HepG2 (cell line): ENCODE measurements at regions not wholly inside any gene's neighbourhood (a gene's known extent, or its start where the extent isn't known, plus 50 kb on each side); places are given as distances from the start of the nearest gene placed in this dataset.

ENCODE experiments used
- AGO1 ChIP-seq: fragments of 200-400 bp; formaldehyde crosslinking; IDR thresholded peaks from 2 replicates; pipeline ENCODE4 v1.6.1; 2017; ENCODE audit warnings: mild to moderate bottlenecking, low read depth, low read length, moderate library complexity; ENCODE audit not compliant: poor library complexity, severe bottlenecking
- CREM ChIP-seq, 2 experiments: sonication (generic) in 1 of 2; formaldehyde crosslinking in 1 of 2; IDR thresholded peaks; 2 replicates each; pipeline versions ENCODE4 v1.4.0 to v1.6.1; 2016 to 2020; ENCODE audit warnings: antibody characterized with exemption in 1 of 2, mild to moderate bottlenecking in 1 of 2, missing genetic modification reagents in 1 of 2
- CTCF ChIP-seq: sonication (generic); formaldehyde crosslinking; IDR thresholded peaks from 2 replicates; pipeline ENCODE4 v1.5.0; 2020; ENCODE audit warnings: mild to moderate bottlenecking, missing genetic modification reagents, moderate library complexity
- EZH2 ChIP-seq: conservative IDR thresholded peaks from 2 replicates; pipeline ENCODE4 v1.6.1; 2012; ENCODE audit warnings: mild to moderate bottlenecking, low read depth, low read length, moderate library complexity
- POLR2AphosphoS2 ChIP-seq: IDR thresholded peaks from 2 replicates; pipeline ENCODE4 v1.6.1; 2011; ENCODE audit warnings: low read depth, low read length, improper control_type of control experiment
- TAF1 ChIP-seq: sonication (generic); formaldehyde crosslinking; IDR thresholded peaks from 2 replicates; pipeline ENCODE4 v1.4.0; 2020; ENCODE audit warnings: missing genetic modification reagents
- TFAP4 ChIP-seq: sonication (generic); IDR thresholded peaks from 2 replicates; pipeline ENCODE4 v1.6.1; 2016; ENCODE audit warnings: low read depth, borderline replicate concordance
- YY1 ChIP-seq: IDR thresholded peaks from 2 replicates; pipeline ENCODE4 v1.6.1; 2011; ENCODE audit warnings: low read length, low read depth, moderate library complexity, mild to moderate bottlenecking; ENCODE audit not compliant: insufficient read depth, insufficient replicate concordance
- ZFAT ChIP-seq: sonication (generic); formaldehyde crosslinking; conservative IDR thresholded peaks from 2 replicates; pipeline ENCODE4 v1.8.1; 2023; ENCODE audit warnings: missing genetic modification reagents, inconsistent platforms
- ZHX1 ChIP-seq: sonication (generic); formaldehyde crosslinking; IDR thresholded peaks from 2 replicates; pipeline ENCODE4 v1.8.1; 2022; ENCODE audit warnings: low read depth, mild to moderate bottlenecking, missing genetic modification reagents
- ZNF232 ChIP-seq: sonication (generic); formaldehyde crosslinking; IDR thresholded peaks from 2 replicates; pipeline ENCODE4 v1.4.0; 2020; ENCODE audit warnings: missing genetic modification reagents, borderline replicate concordance

GRCh38 chr18:1003499-1003898, 98.8 kb downstream of the ADCYAP1 start:
- TF ChIP-seq ZNF232 (CRISPR knock-in tag) (no peak), AGO1 (no peak), YY1 (no peak), POLR2AphosphoS2 (no peak), ZHX1 (CRISPR knock-in tag) (no peak), TAF1 (CRISPR knock-in tag) (no peak), CTCF (CRISPR knock-in tag) (no peak), CREM (IDR thresholded peaks at IDR 0.05) (no peak), CREM (CRISPR knock-in tag; IDR thresholded peaks at IDR 0.05) (no peak), ZFAT (CRISPR knock-in tag) (no peak), EZH2 (no peak), TFAP4 (no peak)
